ENCODE measurements at regions not wholly inside any gene's neighbourhood (a gene's known extent, or its start where the extent isn't known, plus 50 kb on each side); places are given as distances from the start of the nearest gene placed in this dataset.

DNA sequence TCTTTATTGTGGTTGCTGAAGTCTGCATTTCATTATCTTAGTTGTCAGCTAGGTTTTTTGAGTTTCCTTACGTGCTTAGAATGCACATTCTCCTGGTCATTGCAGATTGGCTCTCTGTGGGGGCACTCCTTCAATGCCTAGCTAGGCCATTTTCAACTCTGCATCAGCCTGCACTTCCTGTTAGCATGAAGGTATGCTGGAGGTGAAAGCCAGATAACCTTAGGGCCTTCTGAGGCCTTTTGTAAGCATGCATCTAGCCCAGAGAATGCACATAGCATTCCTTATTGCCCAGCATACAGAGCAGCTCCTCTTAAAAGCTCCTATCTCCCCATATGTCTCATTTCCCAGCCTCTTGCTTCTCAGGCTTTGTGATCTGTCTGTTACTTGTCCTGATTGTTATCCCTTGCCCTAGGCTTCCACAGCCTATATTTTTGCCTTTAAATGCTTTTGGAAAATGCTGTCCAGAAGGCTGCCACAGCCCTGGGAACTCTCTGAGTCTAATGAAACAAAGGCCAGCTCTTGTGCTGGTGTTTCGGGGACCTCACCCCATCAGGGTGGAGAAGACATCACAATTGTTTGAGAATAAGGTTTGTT is 108.1 kb upstream of the IGFBP3 start:
- no peak overlapping the region for H3K27ac ChIP-seq
- FAIRE-seq (no peak), ATAC-seq (no peak), DNase-seq (no peak)
- no peaks in the 10 kb centered on the region for H3K4me1 ChIP-seq
- intact Hi-C loops (cut with DNase I), result no loop called here
- H3K4me3 ChIP-seq, result no peak overlapping the region
- WGBS, 2 donors, result 70 to 80% methylated on average over 2 of the region's 2 CpGs
- no peaks in the 10 kb centered on the region for H3K36me3 ChIP-seq
- TF ChIP-seq, protein P1, sequence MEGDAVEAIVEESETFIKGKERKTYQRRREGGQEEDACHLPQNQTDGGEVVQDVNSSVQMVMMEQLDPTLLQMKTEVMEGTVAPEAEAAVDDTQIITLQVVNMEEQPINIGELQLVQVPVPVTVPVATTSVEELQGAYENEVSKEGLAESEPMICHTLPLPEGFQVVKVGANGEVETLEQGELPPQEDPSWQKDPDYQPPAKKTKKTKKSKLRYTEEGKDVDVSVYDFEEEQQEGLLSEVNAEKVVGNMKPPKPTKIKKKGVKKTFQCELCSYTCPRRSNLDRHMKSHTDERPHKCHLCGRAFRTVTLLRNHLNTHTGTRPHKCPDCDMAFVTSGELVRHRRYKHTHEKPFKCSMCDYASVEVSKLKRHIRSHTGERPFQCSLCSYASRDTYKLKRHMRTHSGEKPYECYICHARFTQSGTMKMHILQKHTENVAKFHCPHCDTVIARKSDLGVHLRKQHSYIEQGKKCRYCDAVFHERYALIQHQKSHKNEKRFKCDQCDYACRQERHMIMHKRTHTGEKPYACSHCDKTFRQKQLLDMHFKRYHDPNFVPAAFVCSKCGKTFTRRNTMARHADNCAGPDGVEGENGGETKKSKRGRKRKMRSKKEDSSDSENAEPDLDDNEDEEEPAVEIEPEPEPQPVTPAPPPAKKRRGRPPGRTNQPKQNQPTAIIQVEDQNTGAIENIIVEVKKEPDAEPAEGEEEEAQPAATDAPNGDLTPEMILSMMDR (IDR thresholded peaks at IDR 0.05), result no peak
- no peaks in the 10 kb centered on the region for H3K27me3 ChIP-seq
- H3K9me3 ChIP-seq, result no peaks in the 10 kb centered on the region

GRCh38 chr7:46028246-46028645 is 107.2 kb upstream of the IGFBP3 start:
- no peak for ATAC-seq
- Histone ChIP-seq H3K36me3 (no peaks in the 10 kb centered on the region), H3K27ac (no peak overlapping the region), H3K9me3 (no peaks in the 10 kb centered on the region), H3K4me1 (no peaks in the 10 kb centered on the region), H3K4me3 (no peak overlapping the region), H3K27me3 (no peaks in the 10 kb centered on the region)
- 81 to 93% methylated on average over 1 of the region's 1 CpG for WGBS, 2 donors
- FAIRE-seq, result no peak
- TF ChIP-seq, protein P1 (IDR thresholded peaks at IDR 0.05), result no peak
- intact Hi-C loops (cut with DNase I), result no loop called here
- DNase-seq, result no peak

- intact Hi-C loops (cut with DNase I), result no loop called here
- ATAC-seq (no peak), FAIRE-seq (no peak), DNase-seq (no peak)
- Histone ChIP-seq H3K9me3 (no peaks in the 10 kb centered on the region), H3K27me3 (no peaks in the 10 kb centered on the region), H3K4me3 (no peak overlapping the region), H3K4me1 (no peaks in the 10 kb centered on the region), H3K36me3 (no peaks in the 10 kb centered on the region), H3K27ac (no peak overlapping the region)
- 73 to 77% methylated on average over 1 of the region's 1 CpG for WGBS, 2 donors
- TF ChIP-seq, protein P1 (IDR thresholded peaks at IDR 0.05), result no peak
Measured at GRCh38 chr7:46026741-46027140, 105.7 kb upstream of the IGFBP3 start.

DNA sequence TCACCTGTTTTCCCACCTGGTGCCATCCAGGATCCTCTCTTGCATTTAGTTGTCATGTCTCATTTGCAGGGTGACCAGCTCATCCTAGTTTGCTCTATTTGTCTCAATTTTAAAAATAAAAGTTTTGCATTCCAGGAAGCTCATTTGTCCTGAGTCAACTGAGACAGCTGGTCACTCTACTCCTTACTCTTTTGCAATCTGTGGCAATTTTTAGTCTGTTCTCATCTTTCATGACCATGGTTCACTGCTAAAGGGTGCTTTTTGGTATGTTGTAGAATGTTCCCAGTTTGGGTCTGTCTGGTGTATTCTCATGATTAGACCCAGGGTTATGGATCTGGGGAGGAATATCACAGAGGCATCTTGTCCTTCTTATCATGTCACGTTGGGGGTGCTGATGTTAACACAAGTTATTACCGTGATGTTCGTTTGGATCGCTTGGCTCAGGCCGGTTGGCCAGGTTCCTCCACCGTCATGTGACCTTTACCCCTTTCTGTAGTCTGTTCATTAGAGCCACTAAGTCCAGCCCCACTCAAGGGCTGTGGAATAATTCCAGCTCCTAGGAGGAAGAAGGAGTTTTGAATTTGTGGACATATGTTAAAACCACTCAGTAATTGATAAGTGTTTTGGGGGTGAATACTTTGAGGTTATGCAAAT is 103.3 kb upstream of the IGFBP3 start:
- TF ChIP-seq, protein P1 (IDR thresholded peaks at IDR 0.05), result no peak
- DNase-seq (no peak), FAIRE-seq (no peak), ATAC-seq (no peak)
- H3K27ac ChIP-seq, result no peak overlapping the region
- WGBS, 2 donors, result 46 to 54% methylated on average over 6 of the region's 6 CpGs
- no peak overlapping the region for H3K4me3 ChIP-seq
- intact Hi-C loops (cut with DNase I), result no loop called here
- H3K4me1 ChIP-seq, result no peaks in the 10 kb centered on the region
- no peaks in the 10 kb centered on the region for H3K9me3 ChIP-seq
- no peaks in the 10 kb centered on the region for H3K27me3 ChIP-seq
- H3K36me3 ChIP-seq, result no peaks in the 10 kb centered on the region

DNA sequence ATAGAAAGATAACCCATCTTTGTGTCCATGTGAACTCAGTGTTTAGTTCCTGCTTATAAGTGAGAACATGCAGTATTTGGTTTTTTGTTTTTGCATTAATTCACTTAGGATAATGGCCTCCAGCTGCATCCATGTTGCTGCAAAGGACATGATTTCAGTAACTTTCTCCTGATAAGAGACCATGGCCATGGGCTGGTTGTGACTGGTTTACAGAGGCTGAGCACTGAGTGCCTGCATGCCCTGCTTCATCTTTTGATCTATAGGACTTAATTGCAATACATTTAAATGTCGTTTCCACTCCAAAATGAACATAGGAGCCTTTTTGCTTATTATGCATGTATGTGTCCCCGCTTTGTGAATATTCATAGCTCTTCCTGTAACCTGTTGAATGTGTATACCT is 101.3 kb upstream of the IGFBP3 start:
- ATAC-seq, result no peak
- no peak for DNase-seq
- H3K27me3 ChIP-seq, result no peaks in the 10 kb centered on the region
- H3K9me3 ChIP-seq, result no peaks in the 10 kb centered on the region
- H3K36me3 ChIP-seq, result no peaks in the 10 kb centered on the region
- H3K4me1 ChIP-seq, result no peaks in the 10 kb centered on the region
- no peak overlapping the region for H3K4me3 ChIP-seq
- H3K27ac ChIP-seq, result no peak overlapping the region
- FAIRE-seq, result no peak
- intact Hi-C loops (cut with DNase I), result no loop called here
- WGBS, 2 donors, result 63 to 81% methylated on average over 2 of the region's 2 CpGs
- TF ChIP-seq, protein P1 (IDR thresholded peaks at IDR 0.05), result no peak
